H9 (cell line): ENCODE measurements at regions not wholly inside any gene's neighbourhood (a gene's known extent, or its start where the extent isn't known, plus 50 kb on each side); places are given as distances from the start of the nearest gene placed in this dataset.

Experiments
- DNase-seq: peaks from one replicate; pipeline ENCODE4 v3.0.0-alpha.2; 2017
- H2AFZ ChIP-seq: one replicate; pipeline ENCODE4 v1.6.1; 2013; ENCODE audit warnings: mild to moderate bottlenecking, low read length, control low read depth, moderate library complexity
- H2AK5ac ChIP-seq: 2 replicates; pipeline ENCODE4 v1.6.1; 2013; ENCODE audit warnings: low read length, control low read depth, mixed read lengths; ENCODE audit not compliant: insufficient read length
- H2BK120ac ChIP-seq: one replicate; pipeline ENCODE4 v1.6.1; 2013; ENCODE audit warnings: low read depth, mild to moderate bottlenecking, low read length, control low read depth, inconsistent platforms; ENCODE audit not compliant: poor library complexity, severe bottlenecking
- H2BK12ac ChIP-seq: 2 replicates; pipeline ENCODE4 v1.6.1; 2013; ENCODE audit warnings: low read length, control low read depth, mixed read lengths, low read depth; ENCODE audit not compliant: insufficient read length
- H2BK15ac ChIP-seq: 2 replicates; pipeline ENCODE4 v1.6.1; 2013; ENCODE audit warnings: low read depth, low read length, control low read depth
- H2BK20ac ChIP-seq: one replicate; pipeline ENCODE4 v1.6.1; 2013; ENCODE audit warnings: low read depth, mild to moderate bottlenecking, low read length, control low read depth, inconsistent platforms; ENCODE audit not compliant: poor library complexity, severe bottlenecking
- H2BK5ac ChIP-seq: 2 replicates; pipeline ENCODE4 v1.6.1; 2013; ENCODE audit warnings: low read length, control low read depth, mixed read lengths; ENCODE audit not compliant: insufficient read length
- H3K14ac ChIP-seq: 2 replicates; pipeline ENCODE4 v1.6.1; 2013; ENCODE audit warnings: low read length, control low read depth; ENCODE audit not compliant: insufficient read depth
- H3K18ac ChIP-seq: 2 replicates; pipeline ENCODE4 v1.6.1; 2013; ENCODE audit warnings: low read depth, mild to moderate bottlenecking, mixed read lengths, low read length, control low read depth; ENCODE audit not compliant: insufficient read length
- H3K23ac ChIP-seq: 2 replicates; pipeline ENCODE4 v1.6.1; 2013; ENCODE audit warnings: low read length, control low read depth, mixed read lengths, low read depth; ENCODE audit not compliant: insufficient read length
- H3K23me2 ChIP-seq: 2 replicates; pipeline ENCODE4 v1.6.1; 2013; ENCODE audit warnings: low read depth, mild to moderate bottlenecking, mixed read lengths, low read length, control low read depth; ENCODE audit not compliant: insufficient read length, poor library complexity, severe bottlenecking
- H3K27ac ChIP-seq: 2 replicates; pipeline ENCODE4 v1.5.1; 2013; ENCODE audit warnings: low read length, control low read depth, mixed read lengths, low read depth; ENCODE audit not compliant: insufficient read length
- H3K27me3 ChIP-seq: 2 replicates; pipeline ENCODE4 v1.6.1; 2013; ENCODE audit warnings: low read length, control low read depth, inconsistent platforms; ENCODE audit not compliant: insufficient read depth
- H3K4ac ChIP-seq: 2 replicates; pipeline ENCODE4 v1.6.1; 2013; ENCODE audit warnings: low read depth, mild to moderate bottlenecking, control low read depth, inconsistent platforms, low read length, moderate library complexity
- H3K4me1 ChIP-seq: 2 replicates; pipeline ENCODE4 v1.6.1; 2013; ENCODE audit warnings: low read length, control low read depth, inconsistent platforms; ENCODE audit not compliant: insufficient read depth
- H3K4me2 ChIP-seq: 2 replicates; pipeline ENCODE4 v1.6.1; 2013; ENCODE audit warnings: low read length, control low read depth, mixed read lengths; ENCODE audit not compliant: insufficient read length, insufficient read depth
- H3K56ac ChIP-seq: 2 replicates; pipeline ENCODE4 v1.6.1; 2013; ENCODE audit warnings: low read depth, mild to moderate bottlenecking, mixed read lengths, low read length, control low read depth; ENCODE audit not compliant: insufficient read length
- H3K79me1 ChIP-seq: 2 replicates; pipeline ENCODE4 v1.6.1; 2013; ENCODE audit warnings: low read depth, mild to moderate bottlenecking, moderate library complexity, low read length, control low read depth, inconsistent platforms; ENCODE audit not compliant: insufficient read depth, poor library complexity, severe bottlenecking
- H3K79me2 ChIP-seq: 2 replicates; pipeline ENCODE4 v1.6.1; 2013; ENCODE audit warnings: low read length, control low read depth, inconsistent platforms; ENCODE audit not compliant: insufficient read depth
- H3K9ac ChIP-seq: 2 replicates; pipeline ENCODE4 v1.6.1; 2013; ENCODE audit warnings: low read length, control low read depth, mixed read lengths; ENCODE audit not compliant: insufficient read length; ENCODE audit errors: extremely low read depth
- H3K9me3 ChIP-seq: one replicate; pipeline ENCODE4 v1.6.1; 2013; ENCODE audit warnings: low read depth, low read length, inconsistent platforms; ENCODE audit not compliant: control insufficient read depth
- H3T11ph ChIP-seq: one replicate; pipeline ENCODE4 v1.6.1; 2013; ENCODE audit warnings: mild to moderate bottlenecking, low read length, control low read depth, inconsistent platforms
- H4K20me1 ChIP-seq: one replicate; pipeline ENCODE4 v1.6.1; 2013; ENCODE audit not compliant: control insufficient read depth, insufficient read length, insufficient read depth
- H4K5ac ChIP-seq: 2 replicates; pipeline ENCODE4 v1.6.1; 2013; ENCODE audit warnings: low read depth, mild to moderate bottlenecking, mixed read lengths, low read length, control low read depth; ENCODE audit not compliant: insufficient read length
- H4K8ac ChIP-seq: replicated peaks from 2 replicates; pipeline ENCODE4 v1.6.1; 2013; ENCODE audit warnings: low read length, control low read depth, mixed read lengths, low read depth; ENCODE audit not compliant: insufficient read length
- H4K91ac ChIP-seq: 2 replicates; pipeline ENCODE4 v1.6.1; 2013; ENCODE audit warnings: low read depth, mild to moderate bottlenecking, moderate library complexity, mixed read lengths, low read length, control low read depth; ENCODE audit not compliant: insufficient read length
- H3K27ac Mint-ChIP-seq, 3 experiments: 2 replicates in 2 of 3; 3 replicates in 1 of 3; pipeline ENCODE4 v1.8.0; 2020 to 2021; ENCODE audit warnings: mixed read lengths in 3 of 3, mild to moderate bottlenecking in 1 of 3, moderate library complexity in 1 of 3
- H3K27me3 Mint-ChIP-seq: 2 replicates; pipeline ENCODE4 v1.8.0; 2021; ENCODE audit warnings: low read depth, mild to moderate bottlenecking, moderate library complexity, mixed read lengths
- H3K36me3 Mint-ChIP-seq, 3 experiments: 2 replicates in 2 of 3; 3 replicates in 1 of 3; pipeline ENCODE4 v1.8.0; 2020 to 2021; ENCODE audit warnings: low read depth in 3 of 3, mixed read lengths in 3 of 3; ENCODE audit not compliant: insufficient read depth in 1 of 3
- H3K4me1 Mint-ChIP-seq, 2 experiments: 2 replicates each; pipeline ENCODE4 v1.8.0; 2020; ENCODE audit warnings: mixed read lengths in 2 of 2
- H3K4me3 Mint-ChIP-seq, 2 experiments: 2 replicates in 1 of 2; 3 replicates in 1 of 2; pipeline ENCODE4 v1.8.0; 2020 to 2021; ENCODE audit warnings: mild to moderate bottlenecking in 2 of 2, mixed read lengths in 2 of 2, moderate library complexity in 1 of 2
- H3K9me3 Mint-ChIP-seq, 2 experiments: 2 replicates in 1 of 2; 3 replicates in 1 of 2; pipeline ENCODE4 v1.8.0; 2020; ENCODE audit warnings: mild to moderate bottlenecking in 2 of 2, mixed read lengths in 2 of 2, moderate library complexity in 1 of 2
- CTCF ChIP-seq: fragments of 200-600 bp; sonication (generic); conservative IDR thresholded peaks from 3 replicates; pipeline ENCODE4 v1.8.0; 2021; ENCODE audit warnings: antibody characterized with exemption, mild to moderate bottlenecking
- whole genome bisulfite sequencing: extraction: QIAGEN DNeasy Blood & Tissue Kit; methylation state at CpG from one replicate; pipeline ENCODE4 v1.1.7; 2013; ENCODE audit warnings: missing lambda C conversion rate, low lambda C conversion rate, mixed read lengths; ENCODE audit not compliant: insufficient read length; ENCODE audit errors: extremely low coverage; 5-methylcytosine and 5-hydroxymethylcytosine counted together

- Histone ChIP-seq H3K4me2 (no peak overlapping the region), H3K79me2 (no peaks in the 10 kb centered on the region), H2BK15ac (no peak overlapping the region), H3K4me1 (peaks cover 2% of the 10 kb centered on the region; the same call in 1 of the 2 replicates), H4K8ac (no peak overlapping the region), H3K18ac (no peak overlapping the region), H3K27ac (no peak overlapping the region), H3K23me2 (no peaks in the 10 kb centered on the region), H3K56ac (no peak overlapping the region), H2BK120ac (no peak overlapping the region), H3K9ac (no peak overlapping the region), H3K4ac (no peak overlapping the region), H3K23ac (no peak overlapping the region), H3K27me3 (no peaks in the 10 kb centered on the region), H3K9me3 (no peaks in the 10 kb centered on the region), H3K14ac (no peak overlapping the region), H2BK20ac (no peak overlapping the region), H2BK5ac (no peak overlapping the region), H3K79me1 (no peaks in the 10 kb centered on the region), H2AFZ (no peak overlapping the region), H3T11ph (no peak overlapping the region), H4K91ac (no peak overlapping the region), H2BK12ac (no peak overlapping the region), H4K5ac (no peak overlapping the region), H4K20me1 (no peaks in the 10 kb centered on the region), H2AK5ac (no peak overlapping the region)
- peaks cover 31 to 33% of the 10 kb centered on the region in 2 experiments for H3K4me1 Mint-ChIP-seq
- no CpG with 5 or more reads among the region's 2 CpGs for WGBS
- H3K36me3 Mint-ChIP-seq = peaks cover 4 to 10% (median 5%) of the 10 kb centered on the region in 3 experiments; a peak in 5 of 7 replicates
- no peaks in the 10 kb centered on the region for H3K27me3 Mint-ChIP-seq
- H3K27ac Mint-ChIP-seq = no peak overlapping the region
- no peak for DNase-seq
- H3K9me3 Mint-ChIP-seq = peaks cover 9 to 11% of the 10 kb centered on the region in 2 experiments; a peak in 4 of 5 replicates
- no peak for TF ChIP-seq CTCF
- no peak overlapping the region for H3K4me3 Mint-ChIP-seq
Observed at GRCh38 chr13:67520886-67521285, 290.8 kb upstream of the PCDH9 start.
